ENCODE measurements at regions not wholly inside any gene's neighbourhood (a gene's known extent, or its start where the extent isn't known, plus 50 kb on each side); places are given as distances from the start of the nearest gene placed in this dataset.

GRCh38 chr14:98899441-98899840 lies 372.6 kb downstream of the BCL11B start:
- H3K4me3 Mint-ChIP-seq (ENCODE audit: unreplicated experiment) = no peak overlapping the region

GRCh38 chr14:98900236-98900635 lies 371.8 kb downstream of the BCL11B start:
- peaks cover 4% of the 10 kb centered on the region for H3K27me3 ChIP-seq (ENCODE audit: insufficient read depth, low read length)
- peaks cover 5% of the 10 kb centered on the region for H3K9me3 Mint-ChIP-seq (ENCODE audit: unreplicated experiment)
- no peak overlapping the region for H3K4me3 ChIP-seq (ENCODE audit: insufficient read depth, low read depth, low read length)
- H4K20me1 ChIP-seq (ENCODE audit: insufficient read depth, low read length) = no peaks in the 10 kb centered on the region
- no peak overlapping the region for H3K27ac ChIP-seq (ENCODE audit: low read depth, low read length)
- no peak overlapping the region for H3K4me3 Mint-ChIP-seq (ENCODE audit: unreplicated experiment)
- H3K36me3 Mint-ChIP-seq (ENCODE audit: low read depth, unreplicated experiment) = peaks cover 3% of the 10 kb centered on the region
- no peaks in the 10 kb centered on the region for H3K36me3 ChIP-seq (ENCODE audit: insufficient read depth, low read length)
- no peaks in the 10 kb centered on the region for H3K79me2 ChIP-seq (ENCODE audit: insufficient read depth, low read length)
- FAIRE-seq = no peak
- H3K27me3 Mint-ChIP-seq (ENCODE audit: low read depth, unreplicated experiment) = peaks cover 39% of the 10 kb centered on the region
- H3K4me2 ChIP-seq (ENCODE audit: low read length) = no peak overlapping the region
- H3K4me1 ChIP-seq (ENCODE audit: insufficient read depth, low read length) = no peaks in the 10 kb centered on the region
- H2AFZ ChIP-seq (ENCODE audit: low read depth, low read length) = no peak overlapping the region
- H3K9ac ChIP-seq (ENCODE audit: low read length) = no peak overlapping the region
- no peak overlapping the region for H3K27ac Mint-ChIP-seq (ENCODE audit: unreplicated experiment)
- peaks cover 3% of the 10 kb centered on the region for H3K4me1 Mint-ChIP-seq (ENCODE audit: low read depth, unreplicated experiment)
- no peak for DNase-seq (ENCODE audit: low read depth)
- H3K9me3 ChIP-seq (ENCODE audit: insufficient read depth, low read depth, low read length) = no peaks in the 10 kb centered on the region
- TF ChIP-seq, protein P1, sequence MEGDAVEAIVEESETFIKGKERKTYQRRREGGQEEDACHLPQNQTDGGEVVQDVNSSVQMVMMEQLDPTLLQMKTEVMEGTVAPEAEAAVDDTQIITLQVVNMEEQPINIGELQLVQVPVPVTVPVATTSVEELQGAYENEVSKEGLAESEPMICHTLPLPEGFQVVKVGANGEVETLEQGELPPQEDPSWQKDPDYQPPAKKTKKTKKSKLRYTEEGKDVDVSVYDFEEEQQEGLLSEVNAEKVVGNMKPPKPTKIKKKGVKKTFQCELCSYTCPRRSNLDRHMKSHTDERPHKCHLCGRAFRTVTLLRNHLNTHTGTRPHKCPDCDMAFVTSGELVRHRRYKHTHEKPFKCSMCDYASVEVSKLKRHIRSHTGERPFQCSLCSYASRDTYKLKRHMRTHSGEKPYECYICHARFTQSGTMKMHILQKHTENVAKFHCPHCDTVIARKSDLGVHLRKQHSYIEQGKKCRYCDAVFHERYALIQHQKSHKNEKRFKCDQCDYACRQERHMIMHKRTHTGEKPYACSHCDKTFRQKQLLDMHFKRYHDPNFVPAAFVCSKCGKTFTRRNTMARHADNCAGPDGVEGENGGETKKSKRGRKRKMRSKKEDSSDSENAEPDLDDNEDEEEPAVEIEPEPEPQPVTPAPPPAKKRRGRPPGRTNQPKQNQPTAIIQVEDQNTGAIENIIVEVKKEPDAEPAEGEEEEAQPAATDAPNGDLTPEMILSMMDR (IDR thresholded peaks at IDR 0.05; ENCODE audit: insufficient read depth, low read depth, low read length) = no peak
- no peak for TF ChIP-seq EZH2 (IDR thresholded peaks at IDR 0.05; ENCODE audit: insufficient read depth, low read length)

More at GRCh38 chr14:98899441-98899840, 372.6 kb downstream of the BCL11B start:
- Histone ChIP-seq H2AFZ (ENCODE audit: low read depth, low read length) (no peak overlapping the region), H3K36me3 (ENCODE audit: insufficient read depth, low read length) (no peaks in the 10 kb centered on the region), H3K4me2 (ENCODE audit: low read length) (no peak overlapping the region), H3K27me3 (ENCODE audit: insufficient read depth, low read length) (no peaks in the 10 kb centered on the region), H4K20me1 (ENCODE audit: insufficient read depth, low read length) (no peaks in the 10 kb centered on the region), H3K79me2 (ENCODE audit: insufficient read depth, low read length) (no peaks in the 10 kb centered on the region), H3K9ac (ENCODE audit: low read length) (no peak overlapping the region), H3K4me1 (ENCODE audit: insufficient read depth, low read length) (no peaks in the 10 kb centered on the region), H3K4me3 (ENCODE audit: insufficient read depth, low read depth, low read length) (no peak overlapping the region), H3K27ac (ENCODE audit: low read depth, low read length) (no peak overlapping the region), H3K9me3 (ENCODE audit: insufficient read depth, low read depth, low read length) (no peaks in the 10 kb centered on the region)
- H3K27me3 Mint-ChIP-seq (ENCODE audit: low read depth, unreplicated experiment) = peaks cover 43% of the 10 kb centered on the region
- H3K36me3 Mint-ChIP-seq (ENCODE audit: low read depth, unreplicated experiment) = peaks cover 3% of the 10 kb centered on the region
- FAIRE-seq = no peak
- no peak for DNase-seq (ENCODE audit: low read depth)
- H3K9me3 Mint-ChIP-seq (ENCODE audit: unreplicated experiment) = peaks cover 5% of the 10 kb centered on the region
- TF ChIP-seq EZH2 (IDR thresholded peaks at IDR 0.05; ENCODE audit: insufficient read depth, low read length) = no peak
- TF ChIP-seq, protein P1 (IDR thresholded peaks at IDR 0.05; ENCODE audit: insufficient read depth, low read depth, low read length) = no peak
- peaks cover 3% of the 10 kb centered on the region for H3K4me1 Mint-ChIP-seq (ENCODE audit: low read depth, unreplicated experiment)
- no peak overlapping the region for H3K27ac Mint-ChIP-seq (ENCODE audit: unreplicated experiment)

GRCh38 chr14:98900798-98901197 lies 371.2 kb downstream of the BCL11B start:
- H3K4me2 ChIP-seq (ENCODE audit: low read length) = no peak overlapping the region
- no peak overlapping the region for H2AFZ ChIP-seq (ENCODE audit: low read depth, low read length)
- H3K36me3 Mint-ChIP-seq (ENCODE audit: low read depth, unreplicated experiment) = peaks cover 3% of the 10 kb centered on the region
- H3K79me2 ChIP-seq (ENCODE audit: insufficient read depth, low read length) = no peaks in the 10 kb centered on the region
- H3K27ac Mint-ChIP-seq (ENCODE audit: unreplicated experiment) = no peak overlapping the region
- no peak overlapping the region for H3K4me3 ChIP-seq (ENCODE audit: insufficient read depth, low read depth, low read length)
- no peaks in the 10 kb centered on the region for H3K4me1 ChIP-seq (ENCODE audit: insufficient read depth, low read length)
- no peaks in the 10 kb centered on the region for H3K36me3 ChIP-seq (ENCODE audit: insufficient read depth, low read length)
- peaks cover 5% of the 10 kb centered on the region for H3K9me3 Mint-ChIP-seq (ENCODE audit: unreplicated experiment)
- TF ChIP-seq, protein P1 (IDR thresholded peaks at IDR 0.05; ENCODE audit: insufficient read depth, low read depth, low read length) = no peak
- TF ChIP-seq EZH2 (IDR thresholded peaks at IDR 0.05; ENCODE audit: insufficient read depth, low read length) = no peak
- peaks cover 3% of the 10 kb centered on the region for H3K4me1 Mint-ChIP-seq (ENCODE audit: low read depth, unreplicated experiment)
- H3K27ac ChIP-seq (ENCODE audit: low read depth, low read length) = no peak overlapping the region
- no peaks in the 10 kb centered on the region for H3K9me3 ChIP-seq (ENCODE audit: insufficient read depth, low read depth, low read length)
- DNase-seq (ENCODE audit: low read depth) (no peak), FAIRE-seq (no peak)
- H3K27me3 Mint-ChIP-seq (ENCODE audit: low read depth, unreplicated experiment) = peaks cover 38% of the 10 kb centered on the region
- peaks cover 5% of the 10 kb centered on the region for H3K27me3 ChIP-seq (ENCODE audit: insufficient read depth, low read length)
- no peak overlapping the region for H3K9ac ChIP-seq (ENCODE audit: low read length)
- no peak overlapping the region for H3K4me3 Mint-ChIP-seq (ENCODE audit: unreplicated experiment)
- no peaks in the 10 kb centered on the region for H4K20me1 ChIP-seq (ENCODE audit: insufficient read depth, low read length)

All from astrocyte (in vitro differentiated cells and primary cell).